Fibroblast of lung (primary cell): ENCODE measurements at regions not wholly inside any gene's neighbourhood (a gene's known extent, or its start where the extent isn't known, plus 50 kb on each side); places are given as distances from the start of the nearest gene placed in this dataset.

Source experiments
- CTCF ChIP-seq, 2 donors: IDR thresholded peaks in 1 of 2; conservative IDR thresholded peaks in 1 of 2; 1 replicate in 1 of 2; 2 replicates in 1 of 2; pipeline ENCODE4 v1.5.1; 2011 to 2012; ENCODE audit warnings: low read length in 2 of 2, control low read depth in 1 of 2, inconsistent platforms in 1 of 2, low read depth in 1 of 2, mild to moderate bottlenecking in 1 of 2
- EZH2 ChIP-seq: IDR thresholded peaks from 2 replicates; pipeline ENCODE4 v1.5.1; 2012; ENCODE audit warnings: low read length, control low read depth, mild to moderate bottlenecking; ENCODE audit errors: missing control alignments

GRCh38 chr12:91565846-91566245 is 383.2 kb upstream of the DCN start:
- no peak for TF ChIP-seq EZH2
- TF ChIP-seq CTCF (conservative IDR thresholded peaks at IDR 0.05 in 1 of 2, IDR thresholded peaks at IDR 0.05 in 1 of 2; ENCODE audit: low read depth in 1 of 2, low read length in 2 of 2) = no peak
